SK-N-MC (cell line): ENCODE measurements at regions not wholly inside any gene's neighbourhood (a gene's known extent, or its start where the extent isn't known, plus 50 kb on each side); places are given as distances from the start of the nearest gene placed in this dataset.

ENCODE experiments used
- EZH2 ChIP-seq: fragments of 200-600 bp; sonication (generic); IDR thresholded peaks from one replicate; pipeline ENCODE4 v1.6.1; 2017; ENCODE audit warnings: antibody characterized with exemption
- POLR2AphosphoS5 ChIP-seq: IDR thresholded peaks from 2 replicates; pipeline ENCODE4 v1.6.1; 2012; ENCODE audit warnings: mild to moderate bottlenecking, low read depth, low read length, borderline replicate concordance

GRCh38 chr4:15364183-15364582, 63.6 kb upstream of the C1QTNF7 start:
- TF ChIP-seq POLR2AphosphoS5 (no peak), EZH2 (no peak)
